Islet precursor cell (in vitro differentiated cells): ENCODE measurements at regions not wholly inside any gene's neighbourhood (a gene's known extent, or its start where the extent isn't known, plus 50 kb on each side); places are given as distances from the start of the nearest gene placed in this dataset.
"Not testable (repeated sequence)": the region's sequence is repeated elsewhere in the genome, so short reads cannot be mapped to it uniquely, and the experiment has no call there.

Source experiments
- DNase-seq: peaks from one replicate; pipeline ENCODE4 v3.0.0-alpha.2; 2018

GRCh38 chr4:37555322-37555721 lies 130.9 kb downstream of the RELL1 start:
- DNase-seq: no peak

GRCh38 chr4:37549866-37550265 lies 136.3 kb downstream of the RELL1 start:
- not testable (repeated sequence) for DNase-seq

GRCh38 chr4:37549041-37549440 lies 137.1 kb downstream of the RELL1 start:
- DNase-seq: no peak

- DNase-seq: no peak
These were observed 139.6 kb downstream of the RELL1 start for GRCh38 chr4:37546586-37546985.

- no peak for DNase-seq
These were observed 143.5 kb downstream of the RELL1 start for GRCh38 chr4:37542706-37543105.

DNA sequence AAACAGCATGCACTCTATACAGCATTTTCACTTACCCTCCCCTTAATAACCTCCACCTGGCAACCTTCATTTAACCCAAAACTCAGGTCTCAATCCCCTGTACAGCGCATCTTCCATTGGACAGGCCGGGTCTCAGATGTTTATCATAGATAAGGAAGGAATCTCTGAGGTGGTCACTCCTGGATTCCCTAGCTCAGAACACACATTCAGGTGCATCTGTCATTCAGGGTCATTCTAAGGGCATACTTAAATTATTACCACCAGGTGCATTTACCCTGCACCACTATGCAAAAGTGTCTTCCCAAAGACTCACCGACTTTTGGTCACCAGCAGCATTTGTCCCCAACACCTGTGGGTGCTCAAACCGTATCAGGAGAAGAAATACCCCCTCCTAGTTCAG lies 144.2 kb downstream of the RELL1 start:
- DNase-seq: no peak

- DNase-seq: no peak
These were observed 145.7 kb downstream of the RELL1 start for GRCh38 chr4:37540486-37540885.

GRCh38 chr4:37538931-37539330 lies 147.2 kb downstream of the RELL1 start:
- peak; percentile 76 for DNase-seq

GRCh38 chr4:37537484-37537883 lies 148.7 kb downstream of the RELL1 start:
- no peak for DNase-seq

DNA sequence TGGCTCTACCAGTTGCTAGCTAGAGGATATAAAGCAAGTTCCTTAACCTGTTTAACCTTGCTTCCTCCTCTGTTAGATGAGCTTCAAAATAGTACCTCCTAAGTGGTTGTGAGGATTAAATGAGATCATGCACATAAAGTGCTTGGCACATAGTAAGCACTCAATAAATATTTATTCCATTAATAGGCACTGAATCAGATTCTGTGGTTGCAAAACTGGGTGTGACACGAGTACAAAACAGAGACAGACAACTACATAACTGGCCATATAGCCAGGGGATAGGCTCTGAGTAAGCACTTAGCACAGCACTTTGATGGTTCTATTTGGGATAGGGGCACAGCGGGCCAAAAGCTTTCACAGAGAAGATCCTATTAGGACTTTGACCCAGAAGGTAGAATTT lies 150.3 kb downstream of the RELL1 start:
- no peak for DNase-seq

- DNase-seq: no peak
These were observed 152.7 kb downstream of the RELL1 start for GRCh38 chr4:37533286-37534033.

DNA sequence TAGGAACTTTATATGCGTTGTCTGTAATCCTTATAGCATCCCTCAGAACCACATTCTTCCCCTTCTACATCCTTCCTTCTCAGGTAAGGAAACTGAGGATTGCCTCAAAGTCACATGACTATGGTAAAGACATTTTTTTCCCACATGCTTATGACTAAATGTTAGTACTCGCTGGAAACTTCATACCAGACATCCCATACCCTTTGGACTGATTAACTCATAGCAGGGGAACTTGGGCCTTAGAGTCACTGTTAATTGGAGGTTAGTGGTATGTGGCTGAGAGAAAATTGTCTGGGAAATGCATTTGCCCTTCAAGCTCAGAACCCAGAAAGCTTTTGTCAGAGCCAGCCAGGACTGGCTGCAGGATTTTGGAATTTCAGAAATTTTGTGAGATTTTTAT lies 155.0 kb downstream of the RELL1 start:
- no peak for DNase-seq

- no peak for DNase-seq
These were observed 155.7 kb downstream of the RELL1 start for GRCh38 chr4:37530451-37530850.

- no peak for DNase-seq
These were observed 157.8 kb downstream of the RELL1 start for GRCh38 chr4:37528166-37528885.

GRCh38 chr4:37524267-37524666 lies 161.9 kb downstream of the RELL1 start:
- DNase-seq: no peak

DNA sequence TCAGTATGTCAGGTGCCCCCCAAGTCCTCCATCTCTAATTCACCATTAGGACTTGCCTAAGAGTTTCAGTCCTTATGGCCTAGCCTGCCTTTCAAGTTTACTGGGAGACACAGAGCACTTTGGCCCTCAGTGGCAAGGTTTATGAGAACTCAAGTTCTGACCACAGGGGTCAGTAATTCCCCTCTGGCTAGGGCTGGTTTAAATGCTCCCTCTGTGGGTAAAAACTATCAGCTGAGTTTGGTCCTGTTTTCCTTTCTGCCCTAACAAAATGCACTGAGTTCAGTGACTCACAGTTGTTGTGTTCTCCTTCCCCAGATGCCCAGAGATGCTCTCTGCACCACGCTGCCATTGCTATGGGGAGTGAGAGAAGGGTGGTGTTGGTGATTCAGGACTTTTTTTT lies 163.2 kb downstream of the RELL1 start:
- peak; percentile 88 for DNase-seq

GRCh38 chr4:37517326-37517725 lies 168.8 kb downstream of the RELL1 start:
- DNase-seq: no peak

- DNase-seq: no peak
These were observed 170.0 kb downstream of the RELL1 start for GRCh38 chr4:37516057-37516775.

DNA sequence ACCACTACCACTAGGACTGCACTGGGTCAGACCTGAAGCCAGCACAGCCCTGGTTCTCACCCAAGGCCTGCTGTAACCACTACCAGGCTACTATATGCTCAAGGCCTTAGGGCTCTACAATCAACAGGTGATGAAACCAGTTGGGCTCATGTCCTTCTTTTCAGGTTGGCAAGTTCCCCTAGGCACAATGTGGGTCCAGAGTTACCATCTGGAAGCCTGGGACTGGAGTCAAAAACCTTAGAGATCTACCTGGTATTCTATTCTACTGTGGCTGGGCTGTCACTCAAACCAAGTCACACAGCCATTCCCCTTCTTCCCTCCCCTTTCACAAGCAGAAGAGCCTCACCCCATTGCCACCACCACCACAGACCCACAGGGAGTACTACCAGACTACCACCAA lies 175.6 kb downstream of the RELL1 start:
- no peak for DNase-seq

DNA sequence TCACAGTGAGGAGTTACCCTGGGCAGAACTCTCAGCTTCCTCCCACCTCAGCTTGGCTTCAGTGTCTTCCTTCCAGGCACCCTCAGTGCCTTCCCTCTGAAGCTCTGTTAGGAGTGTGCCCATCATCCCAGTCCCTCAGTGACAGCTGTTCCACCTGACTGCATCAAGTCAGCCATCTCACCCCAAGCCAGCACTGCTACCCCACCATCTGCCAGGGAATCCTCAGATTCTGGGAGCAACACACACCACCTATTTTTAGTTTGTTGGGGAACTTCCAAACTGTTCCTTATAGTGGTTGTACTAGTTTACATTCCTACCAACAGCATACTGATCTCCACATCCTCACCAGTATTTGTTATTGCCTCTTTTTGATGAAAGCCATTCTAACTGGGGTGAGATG lies 182.9 kb downstream of the RELL1 start:
- DNase-seq: no peak

- no peak for DNase-seq
These were observed 184.1 kb downstream of the RELL1 start for GRCh38 chr4:37502070-37502469.
